ENCODE measurements at regions not wholly inside any gene's neighbourhood (a gene's known extent, or its start where the extent isn't known, plus 50 kb on each side); places are given as distances from the start of the nearest gene placed in this dataset.

- no peaks in the 10 kb centered on the region for H3K27me3 ChIP-seq (ENCODE audit: control insufficient read depth, insufficient read depth, low read length)
- FAIRE-seq (no peak), DNase-seq (ENCODE audit: low read depth) (no peak)
- TF ChIP-seq CTCF (IDR thresholded peaks at IDR 0.05; ENCODE audit: insufficient read depth, low read length, severe bottlenecking): no peak
- H3K36me3 ChIP-seq (ENCODE audit: control insufficient read depth, insufficient read depth, low read length): no peaks in the 10 kb centered on the region
- H3K4me3 ChIP-seq (ENCODE audit: low read depth, low read length): no peak overlapping the region
Measured at GRCh38 chr3:135891121-135891520, 74.4 kb upstream of the PPP2R3A start.

GRCh38 chr3:135895106-135895733 is 70.3 kb upstream of the PPP2R3A start:
- FAIRE-seq (no peak), DNase-seq (ENCODE audit: low read depth) (peak; percentile 75)
- Histone ChIP-seq H3K27me3 (ENCODE audit: control insufficient read depth, insufficient read depth, low read length) (no peaks in the 10 kb centered on the region), H3K4me3 (ENCODE audit: low read depth, low read length) (no peak overlapping the region), H3K36me3 (ENCODE audit: control insufficient read depth, insufficient read depth, low read length) (no peaks in the 10 kb centered on the region)
- TF ChIP-seq CTCF (IDR thresholded peaks at IDR 0.05; ENCODE audit: insufficient read depth, low read length, severe bottlenecking): peak; percentile 80

- FAIRE-seq: no peak
- no peaks in the 10 kb centered on the region for H3K36me3 ChIP-seq (ENCODE audit: control insufficient read depth, insufficient read depth, low read length)
- no peaks in the 10 kb centered on the region for H3K27me3 ChIP-seq (ENCODE audit: control insufficient read depth, insufficient read depth, low read length)
- DNase-seq (ENCODE audit: low read depth): no peak
- TF ChIP-seq CTCF (IDR thresholded peaks at IDR 0.05; ENCODE audit: insufficient read depth, low read length, severe bottlenecking): no peak
- H3K4me3 ChIP-seq (ENCODE audit: low read depth, low read length): no peak overlapping the region
Measured at GRCh38 chr3:135895734-135896121, 69.8 kb upstream of the PPP2R3A start.

- DNase-seq (ENCODE audit: low read depth): no peak
- TF ChIP-seq CTCF (IDR thresholded peaks at IDR 0.05; ENCODE audit: insufficient read depth, low read length, severe bottlenecking): no peak
- no peaks in the 10 kb centered on the region for H3K36me3 ChIP-seq (ENCODE audit: control insufficient read depth, insufficient read depth, low read length)
- no peaks in the 10 kb centered on the region for H3K27me3 ChIP-seq (ENCODE audit: control insufficient read depth, insufficient read depth, low read length)
- FAIRE-seq: no peak
- no peak overlapping the region for H3K4me3 ChIP-seq (ENCODE audit: low read depth, low read length)
Measured at GRCh38 chr3:135896613-135897012, 68.9 kb upstream of the PPP2R3A start.

- DNase-seq (ENCODE audit: low read depth): no peak
- no peaks in the 10 kb centered on the region for H3K27me3 ChIP-seq (ENCODE audit: control insufficient read depth, insufficient read depth, low read length)
- no peak for TF ChIP-seq CTCF (IDR thresholded peaks at IDR 0.05; ENCODE audit: insufficient read depth, low read length, severe bottlenecking)
- no peak overlapping the region for H3K4me3 ChIP-seq (ENCODE audit: low read depth, low read length)
- no peaks in the 10 kb centered on the region for H3K36me3 ChIP-seq (ENCODE audit: control insufficient read depth, insufficient read depth, low read length)
- no peak for FAIRE-seq
Measured at GRCh38 chr3:135897715-135898114, 67.8 kb upstream of the PPP2R3A start.

GRCh38 chr3:135898774-135899173 is 66.8 kb upstream of the PPP2R3A start:
- Histone ChIP-seq H3K4me3 (ENCODE audit: low read depth, low read length) (no peak overlapping the region), H3K27me3 (ENCODE audit: control insufficient read depth, insufficient read depth, low read length) (no peaks in the 10 kb centered on the region), H3K36me3 (ENCODE audit: control insufficient read depth, insufficient read depth, low read length) (no peaks in the 10 kb centered on the region)
- no peak for TF ChIP-seq CTCF (IDR thresholded peaks at IDR 0.05; ENCODE audit: insufficient read depth, low read length, severe bottlenecking)
- DNase-seq (ENCODE audit: low read depth) (no peak), FAIRE-seq (no peak)
